Endodermal cell (in vitro differentiated cells): ENCODE measurements at regions not wholly inside any gene's neighbourhood (a gene's known extent, or its start where the extent isn't known, plus 50 kb on each side); places are given as distances from the start of the nearest gene placed in this dataset.

ENCODE experiments used
- DNase-seq: peaks from one replicate; pipeline ENCODE4 v3.0.0-alpha.2; 2017
- H3K27ac ChIP-seq: 2 replicates; pipeline ENCODE4 v1.5.1; 2013; ENCODE audit warnings: mild to moderate bottlenecking, low read depth, low read length, moderate library complexity
- H3K27me3 ChIP-seq: 2 replicates; pipeline ENCODE4 v1.6.1; 2013; ENCODE audit warnings: mild to moderate bottlenecking, low read length, moderate library complexity; ENCODE audit not compliant: insufficient read depth, control insufficient read depth, poor library complexity, severe bottlenecking
- H3K36me3 ChIP-seq: 2 replicates; pipeline ENCODE4 v1.7.0; 2013; ENCODE audit warnings: mild to moderate bottlenecking, low read length, moderate library complexity; ENCODE audit not compliant: control insufficient read depth, insufficient read depth
- H3K4me1 ChIP-seq: one replicate; pipeline ENCODE4 v1.7.0; 2013; ENCODE audit warnings: low read length; ENCODE audit not compliant: control insufficient read depth, insufficient read depth
- H3K4me3 ChIP-seq: 2 replicates; pipeline ENCODE4 v1.5.1; 2013; ENCODE audit warnings: mild to moderate bottlenecking, low read length, moderate library complexity
- H3K9ac ChIP-seq: 2 replicates; pipeline ENCODE4 v1.6.1; 2013; ENCODE audit warnings: mild to moderate bottlenecking, low read length, moderate library complexity; ENCODE audit not compliant: poor library complexity, severe bottlenecking; ENCODE audit errors: extremely low read depth
- H3K9me3 ChIP-seq: 2 replicates; pipeline ENCODE4 v1.6.1; 2013; ENCODE audit warnings: mild to moderate bottlenecking, low read length, moderate library complexity; ENCODE audit not compliant: control insufficient read depth
- H3K27ac Mint-ChIP-seq: 2 replicates; pipeline ENCODE4 v1.8.0; 2020; ENCODE audit warnings: mixed read lengths
- H3K27me3 Mint-ChIP-seq: 2 replicates; pipeline ENCODE4 v1.8.0; 2021; ENCODE audit warnings: mild to moderate bottlenecking, mixed read lengths; ENCODE audit not compliant: insufficient read depth
- H3K36me3 Mint-ChIP-seq: 2 replicates; pipeline ENCODE4 v1.8.0; 2020; ENCODE audit warnings: low read depth, mixed read lengths
- H3K4me1 Mint-ChIP-seq: 2 replicates; pipeline ENCODE4 v1.8.0; 2020; ENCODE audit warnings: mixed read lengths
- H3K4me3 Mint-ChIP-seq: 2 replicates; pipeline ENCODE4 v1.8.0; 2020; ENCODE audit warnings: mild to moderate bottlenecking, moderate library complexity, mixed read lengths
- H3K9me3 Mint-ChIP-seq: 2 replicates; pipeline ENCODE4 v1.8.0; 2020; ENCODE audit warnings: mild to moderate bottlenecking, mixed read lengths
- WGBS, 2 experiments: methylation state at CpG; one replicate each; pipeline versions ENCODE4 v1.1.5 to v1.1.7; 2013; ENCODE audit warnings: missing lambda C conversion rate in 2 of 2, mixed read lengths in 1 of 2; ENCODE audit not compliant: insufficient coverage in 1 of 2, insufficient read length in 1 of 2; 5-methylcytosine and 5-hydroxymethylcytosine counted together
- TF ChIP-seq, protein P1 (sequence below): fragments of 200-600 bp; sonication (generic); conservative IDR thresholded peaks from 2 replicates; pipeline ENCODE4 v1.5.0; 2021; ENCODE audit warnings: antibody characterized with exemption, mild to moderate bottlenecking

GRCh38 chr2:193796847-193797246, 1602.1 kb upstream of the TMEFF2 start:
- 96% methylated on average over 1 of the region's 1 CpG; no CpG with 5 or more reads in 1 of the 2 experiments for WGBS, 2 experiments
- no peak overlapping the region for H3K27ac Mint-ChIP-seq
- no peaks in the 10 kb centered on the region for H3K9me3 Mint-ChIP-seq
- H3K9me3 ChIP-seq, result no peaks in the 10 kb centered on the region
- H3K4me1 ChIP-seq, result no peaks in the 10 kb centered on the region
- no peaks in the 10 kb centered on the region for H3K36me3 ChIP-seq
- DNase-seq, result no peak
- H3K4me3 Mint-ChIP-seq, result no peak overlapping the region
- no peaks in the 10 kb centered on the region for H3K4me1 Mint-ChIP-seq
- TF ChIP-seq, protein P1, sequence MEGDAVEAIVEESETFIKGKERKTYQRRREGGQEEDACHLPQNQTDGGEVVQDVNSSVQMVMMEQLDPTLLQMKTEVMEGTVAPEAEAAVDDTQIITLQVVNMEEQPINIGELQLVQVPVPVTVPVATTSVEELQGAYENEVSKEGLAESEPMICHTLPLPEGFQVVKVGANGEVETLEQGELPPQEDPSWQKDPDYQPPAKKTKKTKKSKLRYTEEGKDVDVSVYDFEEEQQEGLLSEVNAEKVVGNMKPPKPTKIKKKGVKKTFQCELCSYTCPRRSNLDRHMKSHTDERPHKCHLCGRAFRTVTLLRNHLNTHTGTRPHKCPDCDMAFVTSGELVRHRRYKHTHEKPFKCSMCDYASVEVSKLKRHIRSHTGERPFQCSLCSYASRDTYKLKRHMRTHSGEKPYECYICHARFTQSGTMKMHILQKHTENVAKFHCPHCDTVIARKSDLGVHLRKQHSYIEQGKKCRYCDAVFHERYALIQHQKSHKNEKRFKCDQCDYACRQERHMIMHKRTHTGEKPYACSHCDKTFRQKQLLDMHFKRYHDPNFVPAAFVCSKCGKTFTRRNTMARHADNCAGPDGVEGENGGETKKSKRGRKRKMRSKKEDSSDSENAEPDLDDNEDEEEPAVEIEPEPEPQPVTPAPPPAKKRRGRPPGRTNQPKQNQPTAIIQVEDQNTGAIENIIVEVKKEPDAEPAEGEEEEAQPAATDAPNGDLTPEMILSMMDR, result no peak
- no peak overlapping the region for H3K4me3 ChIP-seq
- no peaks in the 10 kb centered on the region for H3K36me3 Mint-ChIP-seq
- no peak overlapping the region for H3K27ac ChIP-seq
- H3K27me3 Mint-ChIP-seq, result no peaks in the 10 kb centered on the region
- no peaks in the 10 kb centered on the region for H3K27me3 ChIP-seq
- H3K9ac ChIP-seq, result no peak overlapping the region

- WGBS, 2 experiments, result 91 to 100% methylated on average over 3 to 6 of the region's 6 CpGs
- H3K27ac Mint-ChIP-seq, result no peak overlapping the region
- no peaks in the 10 kb centered on the region for H3K9me3 ChIP-seq
- H3K4me3 Mint-ChIP-seq, result no peak overlapping the region
- TF ChIP-seq, protein P1, result no peak
- H3K4me1 ChIP-seq, result no peaks in the 10 kb centered on the region
- no peaks in the 10 kb centered on the region for H3K27me3 ChIP-seq
- H3K9me3 Mint-ChIP-seq, result no peaks in the 10 kb centered on the region
- no peaks in the 10 kb centered on the region for H3K27me3 Mint-ChIP-seq
- H3K4me3 ChIP-seq, result no peak overlapping the region
- H3K27ac ChIP-seq, result no peak overlapping the region
- no peak overlapping the region for H3K9ac ChIP-seq
- no peaks in the 10 kb centered on the region for H3K36me3 ChIP-seq
- no peaks in the 10 kb centered on the region for H3K36me3 Mint-ChIP-seq
- no peaks in the 10 kb centered on the region for H3K4me1 Mint-ChIP-seq
- no peak for DNase-seq
These were observed 1599.2 kb upstream of the TMEFF2 start for GRCh38 chr2:193793914-193794313.

- 100% methylated on average over 1 of the region's 2 CpGs; no CpG with 5 or more reads in 1 of the 2 experiments for WGBS, 2 experiments
- H3K27ac Mint-ChIP-seq, result no peak overlapping the region
- no peaks in the 10 kb centered on the region for H3K27me3 Mint-ChIP-seq
- no peaks in the 10 kb centered on the region for H3K36me3 Mint-ChIP-seq
- Histone ChIP-seq H3K27ac (no peak overlapping the region), H3K4me1 (no peaks in the 10 kb centered on the region), H3K9ac (no peak overlapping the region), H3K4me3 (no peak overlapping the region), H3K36me3 (no peaks in the 10 kb centered on the region), H3K9me3 (no peaks in the 10 kb centered on the region), H3K27me3 (no peaks in the 10 kb centered on the region)
- TF ChIP-seq, protein P1, result no peak
- H3K9me3 Mint-ChIP-seq, result no peaks in the 10 kb centered on the region
- peaks cover 13% of the 10 kb centered on the region for H3K4me1 Mint-ChIP-seq
- no peak for DNase-seq
- no peak overlapping the region for H3K4me3 Mint-ChIP-seq
These were observed 1588.9 kb upstream of the TMEFF2 start for GRCh38 chr2:193783681-193784080.
